GM19372 (cell line): ENCODE measurements at regions not wholly inside any gene's neighbourhood (a gene's known extent, or its start where the extent isn't known, plus 50 kb on each side); places are given as distances from the start of the nearest gene placed in this dataset.

ENCODE experiments used
- ATAC-seq: cut with Tn5 transposase; IDR thresholded peaks from one replicate; pipeline ENCODE4 v1.9.1; 2021; ENCODE audit warnings: mild to moderate bottlenecking, low read depth, moderate library complexity; ENCODE audit not compliant: unreplicated experiment

DNA sequence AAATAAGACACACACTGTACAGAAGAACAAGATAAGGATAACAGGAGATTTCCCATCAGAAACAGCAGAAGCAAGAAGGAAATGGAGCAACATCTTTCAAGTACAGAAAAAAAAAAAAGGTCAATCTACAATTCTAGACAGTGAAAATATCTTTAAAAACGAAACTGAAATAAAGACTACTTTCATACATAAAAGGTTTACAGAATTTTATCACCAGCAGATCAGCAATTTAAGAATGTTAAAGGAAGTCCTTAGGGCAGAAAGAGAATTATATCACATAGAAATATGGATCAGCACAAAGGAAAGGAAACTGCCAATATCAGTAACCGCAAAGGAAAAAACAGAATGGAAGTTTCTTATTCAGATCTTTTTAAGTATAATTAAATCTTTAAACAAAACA, 931.0 kb downstream of the EPHA4 start:
- no peak for ATAC-seq

DNA sequence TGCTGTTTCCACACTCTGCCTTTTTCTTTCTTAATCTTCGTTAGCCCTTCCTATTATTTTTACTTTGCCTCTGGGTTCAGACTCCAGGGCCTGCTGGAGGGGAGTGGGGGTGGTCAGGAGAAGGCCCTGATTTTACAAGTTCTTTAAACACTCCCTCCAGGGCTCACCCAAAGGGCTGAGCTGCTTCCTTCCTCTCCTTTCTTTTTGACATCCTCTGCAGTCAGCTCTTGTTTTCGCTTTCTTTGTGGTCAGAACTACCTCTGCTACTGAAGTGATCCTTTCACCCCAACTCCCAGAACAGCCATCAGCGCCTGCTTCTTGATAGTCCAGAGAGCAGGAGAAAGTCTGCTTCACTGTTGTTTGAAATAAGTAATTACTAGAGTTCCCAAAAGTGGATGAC, 925.7 kb downstream of the EPHA4 start:
- no peak for ATAC-seq

DNA sequence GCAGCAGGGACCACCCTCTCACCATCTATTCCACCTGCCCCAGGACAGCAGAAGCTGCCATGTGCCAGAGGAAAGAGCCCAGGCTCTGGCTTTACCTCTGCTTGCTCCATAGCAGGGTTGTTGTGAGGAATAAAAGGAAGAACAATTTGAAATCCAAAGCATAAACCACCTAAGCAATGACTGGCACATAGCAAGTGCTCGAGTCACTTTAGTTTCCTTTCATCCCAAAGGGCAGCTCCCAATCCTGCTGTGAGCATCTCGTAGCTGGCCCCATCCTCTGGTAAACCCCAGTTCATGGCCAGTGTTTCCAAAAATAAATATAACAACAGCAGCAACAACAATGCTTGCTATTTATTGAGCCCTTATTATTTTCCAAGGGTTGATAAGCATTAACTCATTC, 923.5 kb downstream of the EPHA4 start:
- ATAC-seq = no peak

DNA sequence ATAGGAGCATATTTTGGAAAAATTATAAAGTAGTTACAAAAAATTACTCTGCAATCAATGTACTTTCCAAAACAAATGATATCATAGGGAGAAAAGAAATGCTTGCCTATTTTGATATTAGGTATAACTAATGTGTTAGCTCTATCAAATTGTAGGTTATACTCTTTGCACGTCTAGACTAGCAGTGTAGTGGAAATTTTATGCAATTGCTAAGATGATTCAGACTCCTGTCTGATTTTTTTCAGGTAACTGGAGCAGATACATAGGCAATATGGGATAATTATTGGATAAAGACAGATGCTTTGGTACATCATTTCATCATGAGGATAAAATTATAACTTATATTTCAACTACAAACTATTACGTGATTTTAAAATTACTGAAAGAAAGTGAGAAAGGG, 918.3 kb downstream of the EPHA4 start:
- no peak for ATAC-seq

DNA sequence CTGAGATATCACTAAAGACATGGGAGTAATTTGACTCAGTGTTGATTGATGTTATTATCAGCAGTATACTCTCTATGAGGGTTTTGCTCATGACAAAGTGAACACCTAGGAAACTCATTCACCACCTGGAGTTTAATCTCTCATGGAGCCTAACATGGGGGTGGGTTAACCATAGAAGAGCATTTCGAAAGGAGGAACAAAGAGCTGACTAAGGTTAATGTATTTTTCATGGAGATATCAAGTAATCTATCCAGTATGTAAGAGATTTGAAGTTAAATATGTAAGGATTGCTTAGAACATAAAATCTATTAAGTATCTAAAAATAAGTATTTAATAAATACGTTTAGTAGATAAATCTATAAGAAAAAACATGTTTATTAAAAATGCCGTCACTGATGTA, 917.8 kb downstream of the EPHA4 start:
- ATAC-seq = no peak

DNA sequence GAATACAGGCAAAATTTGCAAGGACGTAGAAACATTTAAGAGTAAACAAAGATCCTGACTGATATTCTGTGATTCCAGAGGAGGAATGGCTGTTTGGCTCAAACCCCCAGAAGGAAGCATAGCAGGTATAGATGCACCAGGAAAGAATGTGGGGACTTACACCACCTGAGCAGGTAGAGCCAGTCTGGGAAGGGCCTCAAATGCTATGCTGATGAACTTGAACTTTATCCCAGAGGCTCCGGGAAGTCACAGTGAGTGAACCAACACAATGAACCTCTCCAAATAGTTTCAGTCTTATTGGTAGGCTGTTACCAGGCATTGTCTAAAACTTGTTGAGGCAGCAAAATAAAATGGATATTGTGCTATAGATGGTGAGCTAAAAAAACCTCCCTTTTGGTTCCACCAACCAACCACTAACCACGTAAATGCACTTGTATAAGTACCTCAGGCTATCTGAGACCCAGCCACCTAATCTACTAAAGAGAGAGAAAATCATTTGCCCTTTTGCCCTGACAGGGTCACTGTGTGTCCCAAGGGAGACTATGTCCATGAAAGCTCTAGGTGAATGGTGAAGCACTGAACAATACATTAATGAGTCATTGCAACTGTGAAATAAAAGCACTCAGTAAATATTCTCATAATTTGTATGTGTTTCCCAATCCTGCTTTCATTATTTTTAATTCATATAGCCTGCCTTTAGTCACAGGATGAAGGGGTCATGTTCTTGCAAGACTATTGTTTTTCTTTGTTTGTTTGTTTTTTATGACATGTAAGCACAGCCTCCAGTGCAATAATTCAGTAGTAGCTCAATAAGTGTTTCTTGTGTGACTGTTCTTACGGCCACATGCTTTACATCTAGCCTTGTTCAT, 911.6 kb downstream of the EPHA4 start:
- ATAC-seq = no peak

DNA sequence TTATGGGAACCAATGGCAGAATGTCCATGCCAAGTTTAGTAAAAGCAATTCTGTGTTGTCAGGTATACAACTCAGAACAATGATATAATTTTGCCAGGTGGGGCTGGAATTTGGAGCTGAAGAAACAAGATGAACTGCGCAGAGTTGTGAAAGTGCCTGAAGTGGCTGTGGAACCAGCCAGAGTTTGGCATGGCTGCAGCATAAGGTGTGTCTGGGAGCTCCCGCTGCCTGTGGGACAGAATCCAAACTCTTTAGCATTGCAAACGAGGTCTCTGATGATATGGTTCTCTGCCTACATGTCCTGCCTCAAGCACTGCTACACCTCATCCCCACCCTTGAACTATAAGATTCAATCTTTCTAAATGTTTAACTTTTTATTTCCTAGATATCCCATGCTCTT, 909.7 kb downstream of the EPHA4 start:
- no peak for ATAC-seq

DNA sequence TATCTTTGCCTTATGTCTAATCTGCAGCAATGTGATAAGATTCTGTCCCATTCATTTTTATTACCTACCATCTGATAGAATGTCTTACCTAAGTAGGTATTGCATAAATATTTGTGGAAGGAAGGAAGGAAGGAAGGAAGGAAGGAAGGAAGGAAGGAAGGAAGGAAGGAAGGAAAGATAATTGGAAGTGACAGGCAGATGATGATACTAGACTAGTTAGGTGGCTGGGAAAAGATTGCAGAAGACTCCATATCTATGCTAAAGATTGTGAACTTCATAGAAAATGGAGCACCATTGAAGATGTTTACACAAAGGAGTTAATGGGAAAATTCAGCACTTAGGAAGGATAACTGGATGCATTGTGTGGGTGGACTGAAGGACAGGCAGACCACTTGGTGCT, 909.0 kb downstream of the EPHA4 start:
- ATAC-seq = no peak

DNA sequence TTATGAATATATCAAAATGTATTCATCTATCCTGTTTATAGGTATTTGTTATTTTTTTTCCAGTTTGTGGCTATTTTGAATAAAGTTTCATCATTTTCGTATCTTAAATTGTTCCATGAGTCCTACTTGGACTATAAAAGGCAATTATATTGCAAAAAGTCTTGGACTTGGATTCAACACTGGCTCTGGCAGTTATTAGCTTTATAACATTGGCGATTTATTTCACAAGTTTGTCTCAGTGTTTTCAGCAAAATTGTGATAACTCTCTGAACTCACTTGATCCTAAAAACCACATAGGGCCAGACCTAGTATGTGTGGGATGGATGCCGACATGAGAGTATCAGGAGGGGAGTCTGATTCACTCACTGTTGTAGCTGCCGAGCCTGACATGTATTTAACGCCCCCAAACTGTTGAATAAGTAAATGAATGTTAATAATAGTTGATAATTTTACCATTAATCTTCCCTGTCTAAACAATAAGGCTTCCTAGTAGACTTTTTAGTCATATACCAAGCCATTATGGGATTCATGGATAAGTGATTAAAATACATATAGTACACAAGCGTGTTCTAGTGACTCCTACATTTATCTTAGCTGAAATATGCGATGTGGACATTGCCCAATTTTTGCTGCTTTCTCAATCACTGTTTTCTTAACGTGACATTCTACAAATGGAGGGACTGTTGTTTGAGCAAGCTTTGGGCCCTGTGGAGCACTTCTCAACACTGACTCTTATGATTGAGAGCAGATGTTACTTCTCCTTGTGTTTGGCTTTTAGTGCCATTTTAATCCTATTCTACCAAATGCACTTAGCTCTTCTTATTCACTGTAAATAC, 907.6 kb downstream of the EPHA4 start:
- no peak for ATAC-seq

DNA sequence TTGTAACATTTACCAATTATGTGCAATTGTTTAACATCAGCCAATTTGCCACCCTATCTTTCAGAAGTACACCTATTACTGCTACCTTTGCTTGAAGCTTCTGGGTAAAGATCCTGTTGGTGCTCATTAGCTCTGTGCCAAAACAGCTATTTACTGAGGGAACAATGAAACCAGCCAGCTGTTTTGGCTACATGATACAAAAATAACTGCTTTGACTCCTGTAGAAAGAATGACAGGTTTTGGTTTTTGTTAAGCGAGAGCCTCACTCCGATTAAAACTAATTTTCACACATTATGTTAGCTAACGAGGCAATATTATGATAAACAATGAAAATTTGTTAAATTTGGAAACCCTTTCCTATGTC, 907.0 kb downstream of the EPHA4 start:
- ATAC-seq = no peak

DNA sequence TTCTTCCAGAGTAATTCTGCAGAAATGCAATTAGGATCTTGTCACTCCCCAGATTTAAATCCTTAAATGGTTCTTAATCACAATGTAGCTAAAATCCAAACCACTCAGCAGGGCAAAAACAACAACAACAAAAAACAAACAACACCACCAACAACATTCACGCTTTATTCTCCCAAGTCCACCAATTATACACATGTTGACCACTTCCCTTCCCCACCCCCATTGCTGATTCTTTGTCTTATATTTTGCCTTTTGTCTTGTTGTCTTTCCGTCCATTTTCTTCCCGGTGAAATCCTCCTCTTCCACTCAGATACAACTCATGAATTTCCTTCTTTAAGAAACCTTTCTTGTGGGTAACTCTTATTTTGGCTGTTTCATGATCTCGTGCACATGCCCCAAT, 902.8 kb downstream of the EPHA4 start:
- ATAC-seq = no peak

DNA sequence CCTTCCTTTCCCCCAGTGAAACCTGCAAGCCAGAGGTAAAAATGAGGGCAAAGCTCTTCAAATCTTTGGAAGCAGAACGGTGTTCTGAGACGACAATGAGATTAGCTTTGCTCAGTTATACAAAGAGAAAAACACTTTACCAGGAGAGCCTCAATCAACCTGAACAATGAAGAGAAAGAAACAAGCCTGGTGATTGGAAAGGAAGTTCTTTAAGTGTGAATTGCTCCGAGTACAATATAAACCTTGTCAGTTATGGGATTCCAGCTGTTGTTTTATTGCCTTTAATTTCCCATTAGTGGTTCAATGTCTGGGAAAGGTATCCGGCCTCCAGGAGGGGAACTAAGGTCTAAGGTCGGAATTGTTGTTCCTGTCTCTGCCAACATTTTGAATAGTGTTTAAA, 901.6 kb downstream of the EPHA4 start:
- no peak for ATAC-seq

DNA sequence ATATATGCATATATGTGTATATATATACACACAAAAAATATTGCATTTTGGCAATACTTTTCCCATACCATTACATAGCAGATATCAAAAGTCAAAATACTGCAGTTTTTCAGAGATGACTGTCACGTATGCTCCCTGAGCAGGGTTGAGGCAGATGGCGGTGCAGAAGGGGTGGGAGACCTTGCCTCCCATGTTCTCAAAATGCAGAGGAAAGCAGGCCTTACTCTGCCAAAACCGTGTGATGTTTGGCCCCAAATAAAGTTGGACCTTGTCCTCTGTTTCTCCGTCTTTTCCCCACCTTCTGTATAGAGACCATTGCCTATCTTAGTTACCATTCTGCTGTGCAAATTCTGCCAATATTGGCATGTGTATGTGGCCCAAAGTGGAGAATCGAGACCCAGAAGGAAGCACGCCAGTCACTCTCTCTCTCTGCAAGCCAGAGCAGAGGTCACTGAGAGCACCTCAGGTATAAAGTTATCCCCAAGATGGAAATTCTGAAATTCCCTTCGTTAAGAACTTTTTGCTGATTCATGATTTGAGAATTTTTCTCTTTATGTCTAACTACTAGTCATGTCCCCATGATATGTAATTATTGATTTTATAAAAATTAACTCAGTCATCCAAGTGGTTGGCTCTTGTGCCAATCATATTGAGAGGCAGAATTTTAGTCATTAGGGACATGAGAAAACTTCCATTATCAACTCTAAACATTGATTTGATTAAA, 898.8 kb downstream of the EPHA4 start:
- ATAC-seq = no peak

DNA sequence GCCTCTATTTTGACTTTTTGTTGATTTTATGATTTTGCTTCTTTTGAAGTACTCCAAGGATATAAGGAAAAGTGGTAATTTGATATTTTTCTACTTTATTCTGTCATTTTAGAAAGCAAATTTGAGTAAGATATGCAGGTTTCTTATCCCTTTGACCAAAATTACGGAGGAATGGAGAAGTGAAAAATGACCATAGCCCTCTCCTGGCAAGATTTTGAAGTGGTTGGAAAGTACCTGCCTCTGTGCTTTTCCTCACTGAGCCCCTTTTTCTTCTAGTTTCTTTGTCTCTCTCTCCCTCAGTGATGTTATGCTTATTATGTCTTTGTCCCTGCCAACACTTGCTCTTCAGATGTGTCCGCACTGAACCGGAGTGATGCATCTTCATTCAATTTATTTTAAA, 898.1 kb downstream of the EPHA4 start:
- peak; percentile 61 for ATAC-seq

DNA sequence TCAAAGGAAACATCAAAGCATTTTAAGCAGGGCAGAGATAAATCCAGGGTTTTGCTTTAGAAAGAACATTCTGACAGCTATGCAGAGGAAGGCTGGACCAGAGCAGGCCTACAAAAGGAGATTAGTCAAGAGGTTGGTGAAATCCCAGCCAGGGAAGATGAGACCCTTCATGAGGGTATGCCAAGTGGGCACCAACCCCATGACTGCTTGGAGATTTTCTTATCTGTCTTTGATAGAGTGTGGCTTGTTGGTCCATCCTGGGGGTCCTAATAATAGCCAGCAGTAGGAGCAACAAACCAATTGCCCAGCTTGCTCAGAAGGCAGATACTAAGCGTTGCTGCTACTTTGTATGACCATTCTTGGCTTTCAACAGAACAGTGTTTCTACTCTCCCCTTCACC, 895.4 kb downstream of the EPHA4 start:
- no peak for ATAC-seq

DNA sequence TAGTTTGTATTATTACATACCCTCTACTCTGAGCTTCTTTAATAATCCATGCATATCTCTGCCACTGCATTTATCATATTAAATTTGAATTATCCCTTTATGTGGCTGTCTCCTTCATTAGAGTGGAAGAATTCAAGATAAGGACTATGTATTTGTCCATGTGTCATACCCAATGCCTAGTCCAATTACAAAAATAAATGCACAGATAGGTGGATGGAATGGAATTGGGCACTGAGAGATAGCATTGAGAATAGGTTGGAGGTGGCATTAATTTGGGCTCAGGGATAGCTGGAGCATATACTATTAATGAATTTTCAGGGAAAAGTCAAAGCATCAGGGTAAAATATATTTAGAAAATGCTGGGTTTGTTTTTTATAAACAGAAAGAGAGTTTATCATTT, 893.2 kb downstream of the EPHA4 start:
- ATAC-seq = no peak

DNA sequence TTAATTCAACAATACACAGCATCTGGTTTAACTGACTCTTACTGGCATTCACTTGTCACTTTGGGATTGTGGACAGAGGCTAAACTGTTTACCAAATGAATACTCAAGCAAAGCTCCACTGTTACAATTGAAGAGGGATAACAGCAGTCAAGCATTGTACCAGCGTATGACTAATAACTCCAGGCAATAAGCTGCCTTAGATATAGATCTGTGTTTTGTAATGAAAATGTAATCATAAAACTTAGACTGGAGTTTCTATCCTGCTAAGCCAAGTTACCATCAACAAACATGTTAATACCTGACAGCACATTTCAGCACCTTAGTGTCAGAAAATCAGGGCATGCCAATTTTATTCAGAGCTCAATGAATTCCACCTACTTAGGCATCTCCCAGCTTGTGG, 889.5 kb downstream of the EPHA4 start:
- no peak for ATAC-seq

DNA sequence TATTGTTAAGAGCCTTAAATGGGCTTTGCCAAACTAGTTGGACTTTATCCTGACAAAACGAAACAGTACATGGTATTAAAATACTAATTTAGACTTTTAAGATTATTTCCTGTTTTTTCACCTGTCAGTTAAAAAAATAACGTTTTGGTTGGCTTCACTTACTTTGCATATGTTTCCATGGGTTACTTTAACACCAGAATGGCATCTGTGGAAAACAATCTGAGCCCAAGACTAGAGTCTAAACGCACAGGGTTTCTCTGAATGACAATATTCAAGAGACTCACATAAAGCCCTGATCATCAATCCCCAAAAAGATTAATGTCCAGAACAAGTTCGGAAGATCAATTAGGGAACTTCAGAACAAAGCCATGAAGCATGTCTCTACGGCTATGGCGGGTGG, 888.0 kb downstream of the EPHA4 start:
- no peak for ATAC-seq

DNA sequence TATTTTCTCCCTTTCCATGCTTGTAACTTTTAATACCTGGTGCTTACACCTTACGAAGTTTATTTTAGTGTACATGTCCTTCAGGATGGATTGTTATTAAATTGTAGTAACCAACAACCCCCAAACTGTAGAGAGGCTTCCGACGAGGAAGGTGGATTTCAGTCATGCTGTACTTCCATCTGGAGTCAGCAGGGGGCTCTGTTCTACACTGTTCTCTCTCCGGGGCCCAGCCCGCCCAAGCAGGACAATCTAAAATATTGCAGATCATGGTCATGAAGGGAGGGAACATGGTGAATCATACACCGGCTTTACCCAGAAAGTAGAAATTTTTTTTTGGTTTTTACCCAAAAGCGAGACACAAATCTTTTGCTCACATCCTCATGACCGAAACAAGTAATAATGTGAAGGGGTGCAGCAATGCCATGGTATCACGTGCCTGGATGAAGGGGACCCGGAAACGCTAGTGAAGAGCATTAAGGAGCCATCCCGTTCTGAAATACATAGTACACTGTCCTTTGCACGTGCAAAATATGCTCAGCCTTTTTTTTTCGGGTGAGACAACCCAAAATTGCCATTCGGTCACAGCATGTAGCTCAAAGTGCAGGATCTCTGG, 884.8 kb downstream of the EPHA4 start:
- ATAC-seq = peak; percentile 83

DNA sequence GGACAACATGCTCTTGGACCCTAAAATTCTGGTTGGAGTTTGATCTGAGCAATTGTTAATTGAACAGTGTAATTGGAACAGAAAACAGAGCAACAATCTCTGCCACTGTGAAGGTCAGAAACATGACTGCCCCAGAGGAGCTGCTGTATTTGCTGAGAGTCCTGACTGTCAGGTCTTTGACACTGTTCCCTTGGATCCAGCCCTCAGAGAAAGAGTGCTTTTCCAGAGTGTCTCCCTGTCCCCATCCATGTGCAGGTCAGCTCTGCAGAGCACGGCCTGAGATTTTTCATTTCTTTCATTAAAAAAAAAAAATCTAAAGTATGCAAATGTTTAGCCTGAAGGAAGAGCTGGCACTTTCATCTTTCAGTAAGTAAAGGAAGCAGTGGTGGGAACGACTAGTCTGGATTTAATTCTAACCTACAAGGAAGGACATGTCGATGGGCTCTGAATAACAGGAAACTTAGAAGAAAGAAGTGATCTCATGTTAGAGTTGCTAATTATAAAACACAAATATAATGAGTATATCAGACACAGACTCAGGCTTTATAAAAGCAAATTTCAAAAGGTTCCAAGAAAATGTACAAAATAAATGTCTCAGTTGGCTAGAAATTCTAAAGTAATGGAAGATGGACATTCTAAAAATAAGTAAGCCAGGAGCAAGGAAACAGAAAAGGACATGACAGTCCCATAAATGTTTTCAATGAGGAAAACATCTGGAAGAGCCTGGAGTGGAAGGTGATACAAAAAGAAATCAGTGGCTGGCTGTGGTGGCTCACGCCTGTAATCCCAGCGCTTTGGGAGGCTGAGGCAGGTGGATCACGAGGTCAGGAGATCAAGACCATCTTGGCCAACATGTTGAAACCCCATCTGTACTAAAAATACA, 876.5 kb downstream of the EPHA4 start:
- no peak for ATAC-seq
